Natural killer cell (primary cell): ENCODE measurements at regions not wholly inside any gene's neighbourhood (a gene's known extent, or its start where the extent isn't known, plus 50 kb on each side); places are given as distances from the start of the nearest gene placed in this dataset.

ENCODE experiments used
- ATAC-seq, 3 donors: fragments of 150-1000 bp in 2 of 3; fragments of 200-7000 bp in 1 of 3; cut with Tn5 transposase; 1 replicate in 1 of 3; 2 replicates in 2 of 3; pipeline ENCODE4 v1.10.0; 2021; ENCODE audit warnings: mild to moderate bottlenecking in 2 of 3, moderate library complexity in 2 of 3
- DNase-seq, 2 donors: peaks; one replicate each; pipeline versions ENCODE4 v3.0.0 to v3.0.0-alpha.2; 2013 to 2021; ENCODE audit warnings: mixed read lengths in 1 of 2
- H3K27ac ChIP-seq: one replicate; pipeline ENCODE4 v1.5.1; 2013; ENCODE audit warnings: mild to moderate bottlenecking, low read length
- H3K27me3 ChIP-seq: one replicate; pipeline ENCODE4 v1.6.1; 2013; ENCODE audit warnings: low read length; ENCODE audit not compliant: control insufficient read depth, insufficient read depth
- H3K36me3 ChIP-seq: one replicate; pipeline ENCODE4 v1.6.1; 2013; ENCODE audit warnings: low read length; ENCODE audit not compliant: control insufficient read depth, insufficient read depth
- H3K4me1 ChIP-seq: one replicate; pipeline ENCODE4 v1.6.1; 2013; ENCODE audit warnings: low read length; ENCODE audit not compliant: control insufficient read depth, insufficient read depth
- H3K4me3 ChIP-seq: one replicate; pipeline ENCODE4 v1.5.1; 2013; ENCODE audit warnings: low read length
- H3K9me3 ChIP-seq: one replicate; pipeline ENCODE4 v1.6.1; 2013; ENCODE audit warnings: low read length; ENCODE audit not compliant: control insufficient read depth, insufficient read depth
- H3K27ac Mint-ChIP-seq, 2 donors: one replicate each; pipeline ENCODE4 v1.8.0; 2022; ENCODE audit warnings: mild to moderate bottlenecking in 2 of 2, mixed read lengths in 2 of 2, moderate library complexity in 1 of 2
- H3K27me3 Mint-ChIP-seq, 2 donors: one replicate each; pipeline ENCODE4 v1.8.0; 2022; ENCODE audit warnings: low read depth in 2 of 2, mixed read lengths in 2 of 2
- H3K36me3 Mint-ChIP-seq: one replicate; pipeline ENCODE4 v1.8.0; 2022; ENCODE audit warnings: mixed read lengths
- H3K4me1 Mint-ChIP-seq, 2 donors: one replicate each; pipeline ENCODE4 v1.8.0; 2022; ENCODE audit warnings: mixed read lengths in 2 of 2
- H3K4me3 Mint-ChIP-seq: one replicate; pipeline ENCODE4 v1.8.0; 2022; ENCODE audit warnings: mild to moderate bottlenecking, moderate library complexity, mixed read lengths
- H3K9me3 Mint-ChIP-seq, 2 donors: one replicate each; pipeline ENCODE4 v1.8.0; 2022; ENCODE audit warnings: mixed read lengths in 2 of 2
- WGBS: methylation state at CpG from one replicate; pipeline ENCODE4 v1.1.7; 2013; ENCODE audit warnings: missing lambda C conversion rate; ENCODE audit not compliant: insufficient coverage; 5-methylcytosine and 5-hydroxymethylcytosine counted together
- intact Hi-C: fragments of 100-400 bp; cut with micrococcal nuclease; formaldehyde crosslinking; loops from one replicate; pipeline ENCODE4 v1.14.2; 2022
- TF ChIP-seq, protein P1 (sequence below): fragments of 200-600 bp; IDR thresholded peaks from one replicate; pipeline ENCODE4 v1.8.0; 2022; ENCODE audit warnings: antibody characterized with exemption

- TF ChIP-seq, protein P1, sequence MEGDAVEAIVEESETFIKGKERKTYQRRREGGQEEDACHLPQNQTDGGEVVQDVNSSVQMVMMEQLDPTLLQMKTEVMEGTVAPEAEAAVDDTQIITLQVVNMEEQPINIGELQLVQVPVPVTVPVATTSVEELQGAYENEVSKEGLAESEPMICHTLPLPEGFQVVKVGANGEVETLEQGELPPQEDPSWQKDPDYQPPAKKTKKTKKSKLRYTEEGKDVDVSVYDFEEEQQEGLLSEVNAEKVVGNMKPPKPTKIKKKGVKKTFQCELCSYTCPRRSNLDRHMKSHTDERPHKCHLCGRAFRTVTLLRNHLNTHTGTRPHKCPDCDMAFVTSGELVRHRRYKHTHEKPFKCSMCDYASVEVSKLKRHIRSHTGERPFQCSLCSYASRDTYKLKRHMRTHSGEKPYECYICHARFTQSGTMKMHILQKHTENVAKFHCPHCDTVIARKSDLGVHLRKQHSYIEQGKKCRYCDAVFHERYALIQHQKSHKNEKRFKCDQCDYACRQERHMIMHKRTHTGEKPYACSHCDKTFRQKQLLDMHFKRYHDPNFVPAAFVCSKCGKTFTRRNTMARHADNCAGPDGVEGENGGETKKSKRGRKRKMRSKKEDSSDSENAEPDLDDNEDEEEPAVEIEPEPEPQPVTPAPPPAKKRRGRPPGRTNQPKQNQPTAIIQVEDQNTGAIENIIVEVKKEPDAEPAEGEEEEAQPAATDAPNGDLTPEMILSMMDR = no peak
- no peaks in the 10 kb centered on the region for H3K9me3 ChIP-seq
- H3K4me3 ChIP-seq = no peak overlapping the region
- intact Hi-C loops = no loop called here
- peaks cover 4 to 8% of the 10 kb centered on the region in 2 donors for H3K4me1 Mint-ChIP-seq
- no peaks in the 10 kb centered on the region for H3K36me3 Mint-ChIP-seq
- H3K4me3 Mint-ChIP-seq = no peak overlapping the region
- no peak for DNase-seq
- H3K27me3 Mint-ChIP-seq = peaks cover 0 to 3% of the 10 kb centered on the region in 2 donors
- no peak for ATAC-seq
- no peaks in the 10 kb centered on the region for H3K4me1 ChIP-seq
- H3K27ac Mint-ChIP-seq = peak overlapping the region in 1 of 2 donors; percentile 41
- WGBS = 45% methylated on average over 8 of the region's 9 CpGs
- no peaks in the 10 kb centered on the region for H3K36me3 ChIP-seq
- peaks cover 0 to 2% of the 10 kb centered on the region in 2 donors for H3K9me3 Mint-ChIP-seq
- no peaks in the 10 kb centered on the region for H3K27me3 ChIP-seq
- H3K27ac ChIP-seq = no peak overlapping the region
These were observed 326.4 kb downstream of the SFMBT2 start for GRCh38 chr10:7084280-7085005.

GRCh38 chr10:7082967-7083366 is 327.9 kb downstream of the SFMBT2 start:
- Histone ChIP-seq H3K4me3 (no peak overlapping the region), H3K9me3 (no peaks in the 10 kb centered on the region), H3K4me1 (no peaks in the 10 kb centered on the region), H3K36me3 (no peaks in the 10 kb centered on the region), H3K27ac (no peak overlapping the region), H3K27me3 (no peaks in the 10 kb centered on the region)
- DNase-seq (no peak), ATAC-seq (no peak)
- Mint-ChIP-seq H3K36me3 (no peaks in the 10 kb centered on the region), H3K27ac (no peak overlapping the region), H3K27me3 (peaks cover 0 to 10% of the 10 kb centered on the region in 2 donors), H3K4me1 (peaks cover 4 to 13% of the 10 kb centered on the region in 2 donors), H3K9me3 (no peaks in the 10 kb centered on the region), H3K4me3 (no peak overlapping the region)
- intact Hi-C loops = no loop called here
- WGBS = 96% methylated on average over 4 of the region's 4 CpGs
- TF ChIP-seq, protein P1 = no peak

DNA sequence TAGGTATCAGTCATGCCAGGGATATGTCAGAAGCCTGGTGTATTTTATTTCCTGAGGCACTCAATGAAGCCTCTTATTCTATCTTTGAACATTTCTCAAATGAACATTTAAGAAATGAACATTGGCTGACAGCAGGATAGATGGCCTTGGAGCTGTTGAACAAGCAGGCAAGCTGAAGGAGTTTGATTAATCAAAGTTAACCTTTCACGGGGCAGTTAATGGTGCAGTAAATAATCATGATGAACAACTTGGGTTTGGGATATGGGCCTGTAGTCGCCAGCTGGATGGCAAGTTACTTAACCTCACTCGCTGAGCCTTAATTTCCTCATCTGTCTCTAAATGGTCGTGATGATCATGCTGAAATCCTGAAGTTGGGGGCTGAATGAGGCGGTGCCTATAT is 333.0 kb downstream of the SFMBT2 start:
- DNase-seq (no peak), ATAC-seq (no peak)
- H3K9me3 ChIP-seq = no peaks in the 10 kb centered on the region
- no peak overlapping the region for H3K4me3 Mint-ChIP-seq
- H3K36me3 Mint-ChIP-seq = no peaks in the 10 kb centered on the region
- TF ChIP-seq, protein P1 = no peak
- H3K4me1 Mint-ChIP-seq = peaks cover 18 to 20% of the 10 kb centered on the region in 2 donors
- no peaks in the 10 kb centered on the region for H3K4me1 ChIP-seq
- WGBS = 93% methylated on average over 5 of the region's 5 CpGs
- H3K4me3 ChIP-seq = no peak overlapping the region
- H3K27ac ChIP-seq = no peak overlapping the region
- H3K27me3 ChIP-seq = no peaks in the 10 kb centered on the region
- no peak overlapping the region for H3K27ac Mint-ChIP-seq
- intact Hi-C loops = no loop called here
- H3K9me3 Mint-ChIP-seq = no peaks in the 10 kb centered on the region
- H3K36me3 ChIP-seq = no peaks in the 10 kb centered on the region
- peaks cover 0 to 10% of the 10 kb centered on the region in 2 donors for H3K27me3 Mint-ChIP-seq

DNA sequence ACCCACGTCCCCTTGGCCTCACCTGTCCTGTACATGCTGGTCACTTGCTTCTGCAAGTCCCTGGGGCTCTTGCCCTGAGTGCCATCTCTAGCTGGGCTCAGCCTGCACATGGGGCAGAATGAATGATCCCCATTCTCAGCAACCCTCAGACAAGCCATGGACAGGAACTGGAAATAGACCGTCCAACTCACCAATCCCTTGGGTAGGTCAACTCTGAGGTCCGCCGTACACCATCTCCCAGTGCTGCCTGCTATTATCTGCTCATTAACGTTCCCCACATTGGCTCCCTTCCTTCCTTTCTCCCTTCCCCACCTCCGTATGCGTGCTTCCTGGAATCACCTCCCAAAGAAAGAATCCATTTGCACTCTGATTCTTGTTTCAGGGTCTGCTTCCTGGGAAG is 335.0 kb downstream of the SFMBT2 start:
- WGBS = 88% methylated on average over 7 of the region's 7 CpGs
- ATAC-seq (no peak), DNase-seq (no peak)
- Mint-ChIP-seq H3K9me3 (no peaks in the 10 kb centered on the region), H3K36me3 (no peaks in the 10 kb centered on the region), H3K4me1 (peaks cover 14 to 25% of the 10 kb centered on the region in 2 donors), H3K27ac (no peak overlapping the region), H3K27me3 (peaks cover 0 to 10% of the 10 kb centered on the region in 2 donors), H3K4me3 (no peak overlapping the region)
- H3K27ac ChIP-seq = no peak overlapping the region
- H3K9me3 ChIP-seq = no peaks in the 10 kb centered on the region
- no peaks in the 10 kb centered on the region for H3K27me3 ChIP-seq
- intact Hi-C loops = no loop called here
- peaks cover 10% of the 10 kb centered on the region for H3K4me1 ChIP-seq
- TF ChIP-seq, protein P1 = no peak
- no peaks in the 10 kb centered on the region for H3K36me3 ChIP-seq
- H3K4me3 ChIP-seq = no peak overlapping the region
